ENCODE measurements at regions not wholly inside any gene's neighbourhood (a gene's known extent, or its start where the extent isn't known, plus 50 kb on each side); places are given as distances from the start of the nearest gene placed in this dataset.

- H3K27me3 ChIP-seq (ENCODE audit: control insufficient read depth, insufficient read depth, low read length), result no peaks in the 10 kb centered on the region
- Mint-ChIP-seq H3K36me3 (no peaks in the 10 kb centered on the region), H3K4me1 (no peaks in the 10 kb centered on the region), H3K27me3 (no peaks in the 10 kb centered on the region), H3K4me3 (no peak overlapping the region), H3K27ac (no peak overlapping the region), H3K9me3 (peaks cover 0 to 6% (median 1%) of the 10 kb centered on the region in 7 donors)
- no peaks in the 10 kb centered on the region for H3K36me3 ChIP-seq (ENCODE audit: control insufficient read depth, insufficient read depth, low read length)
- DNase-seq (no peak), ATAC-seq (ENCODE audit: low read depth in 2 of 2) (no peak)
- H3K9me3 ChIP-seq (ENCODE audit: control insufficient read depth in 2 of 2, low read length in 2 of 2), result no peaks in the 10 kb centered on the region
- H3K4me1 ChIP-seq (ENCODE audit: control insufficient read depth, insufficient read depth, low read length, poor library complexity, severe bottlenecking), result no peaks in the 10 kb centered on the region
- H3K4me3 ChIP-seq (ENCODE audit: low read depth, low read length), result no peak overlapping the region
- H3K27ac ChIP-seq (ENCODE audit: insufficient read depth, low read length, poor library complexity, severe bottlenecking), result no peak overlapping the region
Measured at GRCh38 chr10:20623546-20623945, 273.6 kb downstream of the NEBL start.

- Histone ChIP-seq H3K27me3 (ENCODE audit: control insufficient read depth, insufficient read depth, low read length) (no peaks in the 10 kb centered on the region), H3K27ac (ENCODE audit: insufficient read depth, low read length, poor library complexity, severe bottlenecking) (no peak overlapping the region), H3K4me1 (ENCODE audit: control insufficient read depth, insufficient read depth, low read length, poor library complexity, severe bottlenecking) (no peaks in the 10 kb centered on the region), H3K36me3 (ENCODE audit: control insufficient read depth, insufficient read depth, low read length) (no peaks in the 10 kb centered on the region), H3K4me3 (ENCODE audit: low read depth, low read length) (no peak overlapping the region), H3K9me3 (ENCODE audit: control insufficient read depth in 2 of 2, low read length in 2 of 2) (no peaks in the 10 kb centered on the region)
- Mint-ChIP-seq H3K4me1 (no peaks in the 10 kb centered on the region), H3K27me3 (no peaks in the 10 kb centered on the region), H3K4me3 (no peak overlapping the region), H3K27ac (no peak overlapping the region), H3K36me3 (no peaks in the 10 kb centered on the region), H3K9me3 (peaks cover 0 to 6% (median 1%) of the 10 kb centered on the region in 7 donors)
- ATAC-seq (ENCODE audit: low read depth in 2 of 2) (no peak), DNase-seq (no peak)
Measured at GRCh38 chr10:20622531-20623211, 274.4 kb downstream of the NEBL start.

- H3K9me3 ChIP-seq (ENCODE audit: control insufficient read depth in 2 of 2, low read length in 2 of 2), result no peaks in the 10 kb centered on the region
- DNase-seq (no peak), ATAC-seq (ENCODE audit: low read depth in 2 of 2) (no peak)
- no peak overlapping the region for H3K27ac ChIP-seq (ENCODE audit: insufficient read depth, low read length, poor library complexity, severe bottlenecking)
- no peak overlapping the region for H3K27ac Mint-ChIP-seq
- no peaks in the 10 kb centered on the region for H3K36me3 Mint-ChIP-seq
- H3K4me3 Mint-ChIP-seq, result no peak overlapping the region
- no peaks in the 10 kb centered on the region for H3K4me1 Mint-ChIP-seq
- no peaks in the 10 kb centered on the region for H3K36me3 ChIP-seq (ENCODE audit: control insufficient read depth, insufficient read depth, low read length)
- H3K4me3 ChIP-seq (ENCODE audit: low read depth, low read length), result no peak overlapping the region
- no peaks in the 10 kb centered on the region for H3K4me1 ChIP-seq (ENCODE audit: control insufficient read depth, insufficient read depth, low read length, poor library complexity, severe bottlenecking)
- H3K27me3 Mint-ChIP-seq, result no peaks in the 10 kb centered on the region
- H3K9me3 Mint-ChIP-seq, result peaks cover 0 to 11% (median 1%) of the 10 kb centered on the region in 7 donors
- H3K27me3 ChIP-seq (ENCODE audit: control insufficient read depth, insufficient read depth, low read length), result no peaks in the 10 kb centered on the region
Measured at GRCh38 chr10:20620981-20621380, 276.1 kb downstream of the NEBL start.

GRCh38 chr10:20618011-20618547 is 279.0 kb downstream of the NEBL start:
- Mint-ChIP-seq H3K9me3 (peaks cover 0 to 17% (median 2%) of the 10 kb centered on the region in 7 donors), H3K4me3 (no peak overlapping the region), H3K27me3 (no peaks in the 10 kb centered on the region), H3K27ac (no peak overlapping the region), H3K36me3 (no peaks in the 10 kb centered on the region), H3K4me1 (no peaks in the 10 kb centered on the region)
- ATAC-seq (ENCODE audit: low read depth in 2 of 2) (no peak), DNase-seq (no peak)
- H3K4me1 ChIP-seq (ENCODE audit: control insufficient read depth, insufficient read depth, low read length, poor library complexity, severe bottlenecking), result no peaks in the 10 kb centered on the region
- H3K27me3 ChIP-seq (ENCODE audit: control insufficient read depth, insufficient read depth, low read length), result no peaks in the 10 kb centered on the region
- H3K9me3 ChIP-seq (ENCODE audit: control insufficient read depth in 2 of 2, low read length in 2 of 2), result no peaks in the 10 kb centered on the region
- no peak overlapping the region for H3K4me3 ChIP-seq (ENCODE audit: low read depth, low read length)
- no peak overlapping the region for H3K27ac ChIP-seq (ENCODE audit: insufficient read depth, low read length, poor library complexity, severe bottlenecking)
- no peaks in the 10 kb centered on the region for H3K36me3 ChIP-seq (ENCODE audit: control insufficient read depth, insufficient read depth, low read length)

- H3K36me3 ChIP-seq (ENCODE audit: control insufficient read depth, insufficient read depth, low read length), result no peaks in the 10 kb centered on the region
- DNase-seq (peak in 1 of 3 donors; percentile 59), ATAC-seq (ENCODE audit: low read depth in 2 of 2) (no peak)
- H3K9me3 Mint-ChIP-seq, result peaks cover 0 to 17% (median 1%) of the 10 kb centered on the region in 7 donors
- H3K36me3 Mint-ChIP-seq, result no peaks in the 10 kb centered on the region
- no peak overlapping the region for H3K27ac Mint-ChIP-seq
- no peak overlapping the region for H3K27ac ChIP-seq (ENCODE audit: insufficient read depth, low read length, poor library complexity, severe bottlenecking)
- no peaks in the 10 kb centered on the region for H3K27me3 Mint-ChIP-seq
- no peak overlapping the region for H3K4me3 ChIP-seq (ENCODE audit: low read depth, low read length)
- no peaks in the 10 kb centered on the region for H3K9me3 ChIP-seq (ENCODE audit: control insufficient read depth in 2 of 2, low read length in 2 of 2)
- no peak overlapping the region for H3K4me3 Mint-ChIP-seq
- H3K4me1 Mint-ChIP-seq, result no peaks in the 10 kb centered on the region
- H3K4me1 ChIP-seq (ENCODE audit: control insufficient read depth, insufficient read depth, low read length, poor library complexity, severe bottlenecking), result no peaks in the 10 kb centered on the region
- no peaks in the 10 kb centered on the region for H3K27me3 ChIP-seq (ENCODE audit: control insufficient read depth, insufficient read depth, low read length)
Measured at GRCh38 chr10:20616918-20617810, 279.9 kb downstream of the NEBL start.

DNA sequence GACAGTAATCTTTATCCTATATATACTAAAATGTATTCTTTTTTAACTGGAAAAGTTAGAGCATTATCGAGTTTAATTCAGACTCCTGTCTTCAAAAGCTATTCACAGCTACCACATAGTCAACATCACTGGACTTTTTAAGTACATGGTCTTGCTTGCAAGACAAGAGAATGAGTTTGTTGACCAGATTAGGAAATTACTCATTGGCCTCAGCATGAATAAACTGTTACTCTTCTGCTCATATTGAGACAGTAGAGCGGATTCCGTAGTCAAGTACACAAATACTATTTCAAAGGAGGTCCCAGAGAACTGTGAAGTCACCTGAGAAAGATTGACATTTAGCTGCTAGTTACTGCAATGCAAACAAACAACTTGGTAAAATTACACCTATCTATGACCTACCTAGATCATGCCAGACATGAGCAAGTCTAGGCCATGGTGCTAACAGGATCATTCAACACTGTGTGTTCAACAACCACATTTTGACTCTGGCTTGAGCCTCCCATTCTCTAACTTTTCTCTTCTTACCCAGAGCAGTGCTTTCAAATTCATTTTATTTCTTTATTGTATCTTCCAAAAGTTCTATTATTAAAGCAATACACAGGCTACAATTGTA is 280.9 kb downstream of the NEBL start:
- DNase-seq, result no peak
- H3K9me3 ChIP-seq (ENCODE audit: control insufficient read depth in 2 of 2, low read length in 2 of 2), result no peaks in the 10 kb centered on the region
- H3K27ac Mint-ChIP-seq, result no peak overlapping the region
- no peaks in the 10 kb centered on the region for H3K36me3 ChIP-seq (ENCODE audit: control insufficient read depth, insufficient read depth, low read length)
- H3K4me3 ChIP-seq (ENCODE audit: low read depth, low read length), result no peak overlapping the region
- H3K27me3 ChIP-seq (ENCODE audit: control insufficient read depth, insufficient read depth, low read length), result no peaks in the 10 kb centered on the region
- no peak overlapping the region for H3K4me3 Mint-ChIP-seq
- no peak for ATAC-seq (ENCODE audit: low read depth in 2 of 2)
- H3K36me3 Mint-ChIP-seq, result no peaks in the 10 kb centered on the region
- no peaks in the 10 kb centered on the region for H3K4me1 ChIP-seq (ENCODE audit: control insufficient read depth, insufficient read depth, low read length, poor library complexity, severe bottlenecking)
- H3K9me3 Mint-ChIP-seq, result peaks cover 0 to 17% (median 1%) of the 10 kb centered on the region in 7 donors
- H3K27ac ChIP-seq (ENCODE audit: insufficient read depth, low read length, poor library complexity, severe bottlenecking), result no peak overlapping the region
- no peaks in the 10 kb centered on the region for H3K4me1 Mint-ChIP-seq
- H3K27me3 Mint-ChIP-seq, result no peaks in the 10 kb centered on the region

GRCh38 chr10:20615395-20615794 is 281.7 kb downstream of the NEBL start:
- Histone ChIP-seq H3K36me3 (ENCODE audit: control insufficient read depth, insufficient read depth, low read length) (no peaks in the 10 kb centered on the region), H3K9me3 (ENCODE audit: control insufficient read depth in 2 of 2, low read length in 2 of 2) (no peaks in the 10 kb centered on the region), H3K4me1 (ENCODE audit: control insufficient read depth, insufficient read depth, low read length, poor library complexity, severe bottlenecking) (no peaks in the 10 kb centered on the region), H3K27ac (ENCODE audit: insufficient read depth, low read length, poor library complexity, severe bottlenecking) (no peak overlapping the region), H3K27me3 (ENCODE audit: control insufficient read depth, insufficient read depth, low read length) (no peaks in the 10 kb centered on the region), H3K4me3 (ENCODE audit: low read depth, low read length) (no peak overlapping the region)
- Mint-ChIP-seq H3K36me3 (no peaks in the 10 kb centered on the region), H3K9me3 (peaks cover 0 to 17% (median 2%) of the 10 kb centered on the region in 7 donors), H3K4me1 (no peaks in the 10 kb centered on the region), H3K4me3 (no peak overlapping the region), H3K27ac (no peak overlapping the region), H3K27me3 (no peaks in the 10 kb centered on the region)
- DNase-seq (no peak), ATAC-seq (ENCODE audit: low read depth in 2 of 2) (no peak)

Data from CD4-positive, CD25-positive, alpha-beta regulatory T cell (primary cell).